H1 (cell line): ENCODE measurements at regions not wholly inside any gene's neighbourhood (a gene's known extent, or its start where the extent isn't known, plus 50 kb on each side); places are given as distances from the start of the nearest gene placed in this dataset.

Experiments
- CTCF ChIA-PET: fragments of 300-600 bp; sonication (Branson Sonifier 250); formaldehyde crosslinking; loops from one replicate; lab custom pipeline; 2021; ENCODE audit not compliant: partially characterized antibody; lab: Charles Lee
- POLR2A ChIA-PET: fragments of 300-600 bp; sonication (Branson Sonifier 250); formaldehyde crosslinking; loops from one replicate; lab custom pipeline; 2021; ENCODE audit warnings: inconsistent platforms; ENCODE audit not compliant: partially characterized antibody; lab: Charles Lee
- DNase-seq, 2 experiments: peaks; one replicate each; pipeline versions ENCODE4 v3.0.0 to v3.0.0-alpha.2; 2010 to 2022; ENCODE audit warnings: low spot score in 2 of 2, low read depth in 1 of 2, mixed read lengths in 1 of 2
- FAIRE-seq: peaks from 2 replicates; lab custom pipeline; 2011; peaks lifted over from hg19 to GRCh38; lab: Jason Lieb, UNC
- H2AFZ ChIP-seq: 2 replicates; pipeline ENCODE4 v1.8.1; 2012; ENCODE audit warnings: low read length, inconsistent platforms
- H2AK5ac ChIP-seq: 2 replicates; pipeline ENCODE4 v1.6.1; 2013; ENCODE audit warnings: low read depth, low read length
- H2BK120ac ChIP-seq: replicated peaks from 2 replicates; pipeline ENCODE3; 2013; ENCODE audit warnings: low read depth, low read length, inconsistent platforms
- H2BK12ac ChIP-seq: 2 replicates; pipeline ENCODE4 v1.6.1; 2013; ENCODE audit warnings: low read depth, low read length
- H2BK15ac ChIP-seq: 2 replicates; pipeline ENCODE4 v1.6.1; 2013; ENCODE audit warnings: low read length
- H2BK20ac ChIP-seq: 2 replicates; pipeline ENCODE4 v1.6.1; 2013; ENCODE audit warnings: low read length
- H2BK5ac ChIP-seq: 2 replicates; pipeline ENCODE4 v1.6.1; 2013; ENCODE audit warnings: low read depth, low read length
- H3K14ac ChIP-seq: 2 replicates; pipeline ENCODE4 v1.6.1; 2013; ENCODE audit warnings: inconsistent platforms; ENCODE audit not compliant: insufficient read length
- H3K18ac ChIP-seq: 2 replicates; pipeline ENCODE4 v1.6.1; 2013; ENCODE audit warnings: low read length; ENCODE audit errors: extremely low read depth
- H3K23ac ChIP-seq: 2 replicates; pipeline ENCODE4 v1.6.1; 2013; ENCODE audit warnings: inconsistent platforms; ENCODE audit not compliant: insufficient read length
- H3K23me2 ChIP-seq: 2 replicates; pipeline ENCODE4 v1.6.1; 2013; ENCODE audit warnings: low read depth, low read length
- H3K27ac ChIP-seq: 2 replicates; pipeline ENCODE4 v1.6.1; 2011; ENCODE audit warnings: low read depth, low read length, inconsistent platforms
- H3K27me3 ChIP-seq, 4 experiments: replicated peaks in 1 of 4; 1 replicate in 1 of 4; 2 replicates in 3 of 4; pipeline versions ENCODE4 v1.6.1 to v1.8.1; 2011 to 2013; ENCODE audit warnings: low read length in 3 of 4, mild to moderate bottlenecking in 3 of 4, inconsistent platforms in 2 of 4, mixed read lengths in 2 of 4, moderate library complexity in 1 of 4; ENCODE audit not compliant: control insufficient read depth in 3 of 4, insufficient read depth in 3 of 4; ENCODE audit errors: extremely low read depth in 1 of 4
- H3K36me3 ChIP-seq, 4 experiments: 2 replicates each; pipeline versions ENCODE4 v1.6.1 to v1.8.1; 2011 to 2013; ENCODE audit warnings: mild to moderate bottlenecking in 4 of 4, low read length in 3 of 4, moderate library complexity in 2 of 4, control low read depth in 1 of 4, inconsistent platforms in 1 of 4; ENCODE audit not compliant: insufficient read depth in 4 of 4, control insufficient read depth in 2 of 4
- H3K4ac ChIP-seq: replicated peaks from 2 replicates; pipeline ENCODE3; 2013; ENCODE audit warnings: low read length, low read depth, mixed read lengths, inconsistent platforms; ENCODE audit not compliant: insufficient read length
- H3K4me1 ChIP-seq, 4 experiments: replicated peaks in 1 of 4; 1 replicate in 1 of 4; 2 replicates in 3 of 4; pipeline versions ENCODE4 v1.6.1 to v1.8.1; 2011 to 2013; ENCODE audit warnings: low read length in 3 of 4, inconsistent platforms in 2 of 4, mixed read lengths in 1 of 4; ENCODE audit not compliant: insufficient read depth in 4 of 4, control insufficient read depth in 3 of 4
- H3K4me2 ChIP-seq, 2 experiments: 2 replicates each; pipeline versions ENCODE4 v1.6.1 to v1.8.1; 2011 to 2013; ENCODE audit warnings: low read depth in 2 of 2, low read length in 2 of 2, control low read depth in 1 of 2, inconsistent platforms in 1 of 2, mild to moderate bottlenecking in 1 of 2; ENCODE audit not compliant: insufficient read depth in 1 of 2
- H3K4me3 ChIP-seq, 4 experiments: fragments of 200-600, 300-600 bp in 1 of 4; sonication (generic), shearing (Covaris generic), sonication (Bioruptor Twin) in 1 of 4; 2 replicates each; pipeline versions ENCODE4 v1.5.1 to v1.8.1; 2011 to 2016; ENCODE audit warnings: low read length in 4 of 4, low read depth in 3 of 4, control low read depth in 2 of 4, inconsistent platforms in 2 of 4, mild to moderate bottlenecking in 2 of 4, mixed read lengths in 1 of 4, moderate library complexity in 1 of 4; ENCODE audit not compliant: insufficient read depth in 2 of 4; ENCODE audit errors: extremely low read depth in 1 of 4
- H3K56ac ChIP-seq: replicated peaks from 2 replicates; pipeline ENCODE3; 2013; ENCODE audit warnings: low read depth, mild to moderate bottlenecking, mixed read lengths, low read length, inconsistent platforms; ENCODE audit not compliant: insufficient read length
- H3K79me1 ChIP-seq: 2 replicates; pipeline ENCODE4 v1.6.1; 2013; ENCODE audit warnings: low read depth, low read length, control low read depth
- H3K79me2 ChIP-seq, 2 experiments: 2 replicates each; pipeline versions ENCODE4 v1.6.1 to v1.8.1; 2012 to 2013; ENCODE audit warnings: low read length in 2 of 2, mild to moderate bottlenecking in 2 of 2, inconsistent platforms in 1 of 2; ENCODE audit not compliant: insufficient read depth in 2 of 2, control insufficient read depth in 1 of 2
- H3K9ac ChIP-seq, 4 experiments: replicated peaks in 1 of 4; 1 replicate in 1 of 4; 2 replicates in 3 of 4; pipeline versions ENCODE4 v1.6.1 to v1.8.1; 2011 to 2013; ENCODE audit warnings: low read depth in 3 of 4, low read length in 3 of 4, control low read depth in 2 of 4, mild to moderate bottlenecking in 2 of 4, moderate library complexity in 2 of 4, inconsistent platforms in 1 of 4; ENCODE audit errors: extremely low read depth in 1 of 4
- H3K9me3 ChIP-seq, 2 experiments: 2 replicates each; pipeline versions ENCODE4 v1.6.1 to v1.8.1; 2012 to 2013; ENCODE audit warnings: mild to moderate bottlenecking in 2 of 2, moderate library complexity in 2 of 2, control low read depth in 1 of 2, inconsistent platforms in 1 of 2, low read depth in 1 of 2, low read length in 1 of 2, mixed read lengths in 1 of 2; ENCODE audit not compliant: insufficient read depth in 2 of 2
- H4K20me1 ChIP-seq, 2 experiments: replicated peaks in 1 of 2; 2 replicates each; pipeline versions ENCODE3 to v1.8.1; 2011 to 2013; ENCODE audit warnings: inconsistent platforms in 2 of 2, low read length in 2 of 2, mild to moderate bottlenecking in 1 of 2; ENCODE audit not compliant: insufficient read depth in 2 of 2, control insufficient read depth in 1 of 2
- H4K5ac ChIP-seq: 2 replicates; pipeline ENCODE4 v1.6.1; 2013; ENCODE audit warnings: low read length, low read depth, mixed read lengths, inconsistent platforms; ENCODE audit not compliant: insufficient read length
- H4K8ac ChIP-seq: 2 replicates; pipeline ENCODE4 v1.8.0; 2013; ENCODE audit warnings: mild to moderate bottlenecking, moderate library complexity, low read length, inconsistent platforms; ENCODE audit not compliant: insufficient read depth; ENCODE audit errors: extremely low read depth
- H4K91ac ChIP-seq: replicated peaks from 2 replicates; pipeline ENCODE3; 2013; ENCODE audit warnings: low read length, mixed read lengths, inconsistent platforms; ENCODE audit not compliant: insufficient read length
- BACH1 ChIP-seq: IDR thresholded peaks from 2 replicates; pipeline ENCODE4 v1.6.1; 2012; ENCODE audit warnings: low read length, improper control_type of control experiment
- CBX5 ChIP-seq: fragments of 300-800, 300-1000 bp; sonication (generic); IDR thresholded peaks from 2 replicates; pipeline ENCODE4 v1.7.1; 2016; ENCODE audit warnings: antibody characterized with exemption, low read length, low read depth
- JUN ChIP-seq: IDR thresholded peaks from 2 replicates; pipeline ENCODE4 v1.6.1; 2011; ENCODE audit warnings: low read depth, mild to moderate bottlenecking, improper control_type of control experiment, low read length
- KDM1A ChIP-seq: fragments of 200-600, 300-600 bp; sonication (generic); IDR thresholded peaks from 2 replicates; pipeline ENCODE4 v1.7.1; 2016; ENCODE audit warnings: mild to moderate bottlenecking, low read length, borderline replicate concordance
- POU5F1 ChIP-seq: IDR thresholded peaks from 2 replicates; pipeline ENCODE4 v1.6.1; 2011; ENCODE audit warnings: low read depth, mild to moderate bottlenecking, low read length, moderate library complexity
- RXRA ChIP-seq: IDR thresholded peaks from 2 replicates; pipeline ENCODE4 v1.6.1; 2011; ENCODE audit warnings: low read depth, mild to moderate bottlenecking, low read length, moderate library complexity; ENCODE audit not compliant: insufficient read depth
- SIX5 ChIP-seq: IDR thresholded peaks from 2 replicates; pipeline ENCODE4 v1.6.1; 2011; ENCODE audit warnings: mild to moderate bottlenecking, low read depth, low read length
- SP2 ChIP-seq: IDR thresholded peaks from 2 replicates; pipeline ENCODE4 v1.6.1; 2012; ENCODE audit warnings: mild to moderate bottlenecking, low read length, inconsistent platforms
- WGBS, 2 experiments: shearing (Covaris generic) in 1 of 2; methylation state at CpG; one replicate each; pipeline versions ENCODE4 v1.1.6 to v1.1.7; 2013 to 2015; ENCODE audit warnings: low lambda C conversion rate in 2 of 2, mixed read lengths in 2 of 2, inconsistent platforms in 1 of 2, low coverage in 1 of 2, missing lambda C conversion rate in 1 of 2; ENCODE audit not compliant: insufficient replicate concordance in 2 of 2, insufficient coverage in 1 of 2, insufficient read length in 1 of 2; ENCODE audit errors: extremely low coverage in 1 of 2, missing lambda C conversion rate in 1 of 2; 5-methylcytosine and 5-hydroxymethylcytosine counted together
- TF ChIP-seq, protein P1 (sequence below): IDR thresholded peaks from 2 replicates; pipeline ENCODE4 v1.6.1; 2012; ENCODE audit warnings: inconsistent platforms
- TF ChIP-seq, protein P2 (sequence below), 3 experiments: IDR thresholded peaks; 1 replicate in 2 of 3; 2 replicates in 1 of 3; pipeline versions ENCODE4 v1.5.1 to v1.6.1; 2011; ENCODE audit warnings: low read length in 3 of 3, mild to moderate bottlenecking in 3 of 3, inconsistent platforms in 2 of 3, low read depth in 1 of 3, moderate library complexity in 1 of 3; ENCODE audit not compliant: insufficient read depth in 1 of 3; ENCODE audit errors: control extremely low read depth in 1 of 3
- TF ChIP-seq, protein P3 (sequence below): IDR thresholded peaks from 2 replicates; pipeline ENCODE4 v1.6.1; 2011; ENCODE audit warnings: low read length, improper control_type of control experiment

DNA sequence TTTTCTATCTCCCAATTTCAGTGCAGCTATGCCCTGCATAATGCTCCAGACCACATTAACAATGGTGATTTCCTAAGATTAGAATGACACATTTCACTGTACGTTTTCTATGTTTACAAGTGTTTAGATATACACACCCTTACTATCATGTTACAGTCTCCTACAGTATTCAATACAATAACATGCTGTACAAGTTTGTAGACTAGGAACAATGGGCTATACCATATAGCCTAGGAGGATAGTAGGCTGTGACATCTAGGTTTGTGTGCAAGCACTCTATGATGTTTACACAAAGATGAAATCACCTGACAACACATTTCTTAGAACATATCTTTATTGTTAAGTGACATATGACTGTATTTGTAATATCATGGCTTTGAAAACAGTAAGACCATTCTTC is 1435.6 kb upstream of the NUDT12 start:
- FAIRE-seq (no peak), DNase-seq (no peak)
- no peak overlapping the region for H4K91ac ChIP-seq
- H2BK15ac ChIP-seq: no peak overlapping the region
- no peak overlapping the region for H4K8ac ChIP-seq
- no peak overlapping the region for H2BK12ac ChIP-seq
- H3K18ac ChIP-seq: no peak overlapping the region
- 96% methylated on average over 1 of the region's 1 CpG; no CpG with 5 or more reads in 1 of the 2 experiments for WGBS, 2 experiments
- H2AK5ac ChIP-seq: no peak overlapping the region
- H4K20me1 ChIP-seq: no peaks in the 10 kb centered on the region
- H3K27me3 ChIP-seq: no peaks in the 10 kb centered on the region
- H3K9ac ChIP-seq: no peak overlapping the region
- H2AFZ ChIP-seq: no peak overlapping the region
- no peaks in the 10 kb centered on the region for H3K9me3 ChIP-seq
- no peak overlapping the region for H3K14ac ChIP-seq
- no peak overlapping the region for H3K4ac ChIP-seq
- no peak overlapping the region for H2BK5ac ChIP-seq
- no peaks in the 10 kb centered on the region for H3K36me3 ChIP-seq
- no peak overlapping the region for H3K4me3 ChIP-seq
- H3K4me1 ChIP-seq: no peaks in the 10 kb centered on the region
- H2BK120ac ChIP-seq: no peak overlapping the region
- no peak overlapping the region for H3K56ac ChIP-seq
- H4K5ac ChIP-seq: no peak overlapping the region
- CTCF ChIA-PET: no interaction called here
- POLR2A ChIA-PET: no interaction called here
- H3K27ac ChIP-seq: no peak overlapping the region
- no peak overlapping the region for H3K23ac ChIP-seq
- H3K79me2 ChIP-seq: no peaks in the 10 kb centered on the region
- no peaks in the 10 kb centered on the region for H3K79me1 ChIP-seq
- H3K23me2 ChIP-seq: no peaks in the 10 kb centered on the region
- H2BK20ac ChIP-seq: no peak overlapping the region
- no peak overlapping the region for H3K4me2 ChIP-seq
- TF ChIP-seq, protein P1, sequence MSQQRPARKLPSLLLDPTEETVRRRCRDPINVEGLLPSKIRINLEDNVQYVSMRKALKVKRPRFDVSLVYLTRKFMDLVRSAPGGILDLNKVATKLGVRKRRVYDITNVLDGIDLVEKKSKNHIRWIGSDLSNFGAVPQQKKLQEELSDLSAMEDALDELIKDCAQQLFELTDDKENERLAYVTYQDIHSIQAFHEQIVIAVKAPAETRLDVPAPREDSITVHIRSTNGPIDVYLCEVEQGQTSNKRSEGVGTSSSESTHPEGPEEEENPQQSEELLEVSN: no peak
- TF ChIP-seq RXRA (no peak), SIX5 (no peak), KDM1A (no peak), JUN (no peak), SP2 (no peak), POU5F1 (no peak), CBX5 (no peak), BACH1 (no peak)
- TF ChIP-seq, protein P2, sequence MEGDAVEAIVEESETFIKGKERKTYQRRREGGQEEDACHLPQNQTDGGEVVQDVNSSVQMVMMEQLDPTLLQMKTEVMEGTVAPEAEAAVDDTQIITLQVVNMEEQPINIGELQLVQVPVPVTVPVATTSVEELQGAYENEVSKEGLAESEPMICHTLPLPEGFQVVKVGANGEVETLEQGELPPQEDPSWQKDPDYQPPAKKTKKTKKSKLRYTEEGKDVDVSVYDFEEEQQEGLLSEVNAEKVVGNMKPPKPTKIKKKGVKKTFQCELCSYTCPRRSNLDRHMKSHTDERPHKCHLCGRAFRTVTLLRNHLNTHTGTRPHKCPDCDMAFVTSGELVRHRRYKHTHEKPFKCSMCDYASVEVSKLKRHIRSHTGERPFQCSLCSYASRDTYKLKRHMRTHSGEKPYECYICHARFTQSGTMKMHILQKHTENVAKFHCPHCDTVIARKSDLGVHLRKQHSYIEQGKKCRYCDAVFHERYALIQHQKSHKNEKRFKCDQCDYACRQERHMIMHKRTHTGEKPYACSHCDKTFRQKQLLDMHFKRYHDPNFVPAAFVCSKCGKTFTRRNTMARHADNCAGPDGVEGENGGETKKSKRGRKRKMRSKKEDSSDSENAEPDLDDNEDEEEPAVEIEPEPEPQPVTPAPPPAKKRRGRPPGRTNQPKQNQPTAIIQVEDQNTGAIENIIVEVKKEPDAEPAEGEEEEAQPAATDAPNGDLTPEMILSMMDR (IDR thresholded peaks at IDR 0.05; ENCODE audit: control extremely low read depth in 1 of 3, insufficient read depth in 1 of 3, low read depth in 1 of 3, low read length in 3 of 3): no peak
- TF ChIP-seq, protein P3, sequence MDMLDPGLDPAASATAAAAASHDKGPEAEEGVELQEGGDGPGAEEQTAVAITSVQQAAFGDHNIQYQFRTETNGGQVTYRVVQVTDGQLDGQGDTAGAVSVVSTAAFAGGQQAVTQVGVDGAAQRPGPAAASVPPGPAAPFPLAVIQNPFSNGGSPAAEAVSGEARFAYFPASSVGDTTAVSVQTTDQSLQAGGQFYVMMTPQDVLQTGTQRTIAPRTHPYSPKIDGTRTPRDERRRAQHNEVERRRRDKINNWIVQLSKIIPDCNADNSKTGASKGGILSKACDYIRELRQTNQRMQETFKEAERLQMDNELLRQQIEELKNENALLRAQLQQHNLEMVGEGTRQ: no peak
